OCI-LY3 (cell line): ENCODE measurements at regions not wholly inside any gene's neighbourhood (a gene's known extent, or its start where the extent isn't known, plus 50 kb on each side); places are given as distances from the start of the nearest gene placed in this dataset.
A peak's percentile ranks its signal among the peaks of the same experiment; 100 is the strongest.

Experiments used
- H2AFZ ChIP-seq: fragments of 200-600, 300-600 bp; shearing (Covaris generic); 2 replicates; pipeline ENCODE4 v1.6.0; 2014; ENCODE audit warnings: antibody characterized with exemption, low read depth, low read length
- H3K27ac ChIP-seq: fragments of 200-600, 300-600 bp; sonication (generic); 2 replicates; pipeline ENCODE4 v1.5.1; 2014; ENCODE audit warnings: mild to moderate bottlenecking, low read length, moderate library complexity, mixed read lengths
- H3K27me3 ChIP-seq: fragments of 200-600, 300-600 bp; sonication (generic); 2 replicates; pipeline ENCODE4 v1.6.1; 2014; ENCODE audit warnings: low read depth, low read length, mixed read lengths
- H3K36me3 ChIP-seq: fragments of 200-600, 300-600 bp; sonication (generic); replicated peaks from 2 replicates; pipeline ENCODE3; 2014; ENCODE audit warnings: low read depth, low read length, mixed read lengths
- H3K4me1 ChIP-seq: fragments of 300-600, 200-600 bp; sonication (generic); 2 replicates; pipeline ENCODE4 v1.6.1; 2014; ENCODE audit warnings: low read length, mixed read lengths
- H3K4me2 ChIP-seq: fragments of 200-600, 300-600 bp; sonication (generic); 2 replicates; pipeline ENCODE4 v1.6.1; 2014; ENCODE audit warnings: low read length, mixed read lengths
- H3K4me3 ChIP-seq: fragments of 300-600, 200-600 bp; sonication (generic); 2 replicates; pipeline ENCODE4 v1.5.1; 2014; ENCODE audit warnings: antibody characterized with exemption, mild to moderate bottlenecking, low read length, moderate library complexity
- H3K79me2 ChIP-seq: fragments of 300-600, 200-600 bp; shearing (Covaris generic); 2 replicates; pipeline ENCODE4 v1.6.1; 2014; ENCODE audit warnings: mild to moderate bottlenecking, low read length, mixed read lengths
- H3K9ac ChIP-seq: fragments of 300-600, 200-600 bp; shearing (Covaris generic); 2 replicates; pipeline ENCODE4 v1.6.0; 2014; ENCODE audit warnings: mild to moderate bottlenecking, low read length, moderate library complexity
- H3K9me3 ChIP-seq: fragments of 200-600, 300-600 bp; shearing (Covaris generic); 2 replicates; pipeline ENCODE4 v1.6.1; 2014; ENCODE audit warnings: low read length, mixed read lengths; ENCODE audit not compliant: insufficient read depth
- H4K20me1 ChIP-seq: fragments of 200-600, 300-600 bp; sonication (generic); 2 replicates; pipeline ENCODE4 v1.6.1; 2016; ENCODE audit warnings: low read length, mixed read lengths; ENCODE audit not compliant: insufficient read depth
- CTCF ChIP-seq: fragments of 200-600, 300-600 bp; sonication (generic); IDR thresholded peaks from 2 replicates; pipeline ENCODE4 v1.5.1; 2014; ENCODE audit warnings: antibody characterized with exemption, low read length, low read depth
- EZH2phosphoT487 ChIP-seq: fragments of 200-600 bp; shearing (Covaris generic); IDR thresholded peaks from 2 replicates; pipeline ENCODE4 v1.6.1; 2018; ENCODE audit warnings: antibody characterized with exemption, mixed run types, low read depth

GRCh38 chr12:127108360-127109215 is 1158.4 kb upstream of the TMEM132C start:
- TF ChIP-seq CTCF (peak; percentile 71), EZH2phosphoT487 (no peak)
- no peak overlapping the region for H3K4me3 ChIP-seq
- no peaks in the 10 kb centered on the region for H3K27me3 ChIP-seq
- H3K79me2 ChIP-seq = no peaks in the 10 kb centered on the region
- no peaks in the 10 kb centered on the region for H3K36me3 ChIP-seq
- no peak overlapping the region for H3K9ac ChIP-seq
- H3K9me3 ChIP-seq = no peaks in the 10 kb centered on the region
- no peak overlapping the region for H3K4me2 ChIP-seq
- H2AFZ ChIP-seq = no peak overlapping the region
- H4K20me1 ChIP-seq = no peaks in the 10 kb centered on the region
- no peaks in the 10 kb centered on the region for H3K4me1 ChIP-seq
- H3K27ac ChIP-seq = no peak overlapping the region

DNA sequence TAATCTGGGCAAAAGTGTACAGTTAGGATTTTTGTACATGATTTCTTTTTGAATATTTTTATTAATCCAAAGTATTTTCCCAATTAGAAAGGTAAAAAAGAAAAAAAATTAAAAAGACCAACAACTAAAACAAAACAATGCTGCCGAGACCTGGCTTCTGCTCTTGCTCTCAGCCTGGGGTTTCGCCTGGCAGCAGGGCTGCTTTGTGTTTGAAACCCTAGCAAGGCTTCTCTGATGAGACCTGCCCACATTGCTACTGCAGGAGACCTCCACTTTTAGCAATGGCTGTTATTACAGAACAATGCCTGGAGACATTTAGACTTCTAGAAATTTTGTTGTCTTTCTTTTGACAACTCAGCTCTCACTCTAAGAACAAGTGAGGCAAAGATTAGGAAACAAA is 1153.0 kb upstream of the TMEM132C start:
- H3K4me3 ChIP-seq = no peak overlapping the region
- no peaks in the 10 kb centered on the region for H3K9me3 ChIP-seq
- no peaks in the 10 kb centered on the region for H3K4me1 ChIP-seq
- no peak overlapping the region for H3K4me2 ChIP-seq
- H3K27me3 ChIP-seq = peaks cover 32% of the 10 kb centered on the region
- no peaks in the 10 kb centered on the region for H3K79me2 ChIP-seq
- H3K9ac ChIP-seq = no peak overlapping the region
- no peaks in the 10 kb centered on the region for H3K36me3 ChIP-seq
- no peak overlapping the region for H3K27ac ChIP-seq
- no peak overlapping the region for H2AFZ ChIP-seq
- no peak for TF ChIP-seq EZH2phosphoT487
- no peak for TF ChIP-seq CTCF
- no peaks in the 10 kb centered on the region for H4K20me1 ChIP-seq

GRCh38 chr12:127115468-127116035 is 1151.4 kb upstream of the TMEM132C start:
- peaks cover 32% of the 10 kb centered on the region for H3K27me3 ChIP-seq
- H3K4me2 ChIP-seq = no peak overlapping the region
- no peaks in the 10 kb centered on the region for H3K36me3 ChIP-seq
- no peak overlapping the region for H3K9ac ChIP-seq
- no peaks in the 10 kb centered on the region for H3K4me1 ChIP-seq
- H3K4me3 ChIP-seq = no peak overlapping the region
- H3K9me3 ChIP-seq = no peaks in the 10 kb centered on the region
- no peak overlapping the region for H3K27ac ChIP-seq
- H3K79me2 ChIP-seq = no peaks in the 10 kb centered on the region
- TF ChIP-seq CTCF = no peak
- TF ChIP-seq EZH2phosphoT487 = no peak
- no peaks in the 10 kb centered on the region for H4K20me1 ChIP-seq
- no peak overlapping the region for H2AFZ ChIP-seq

- Histone ChIP-seq H3K36me3 (no peaks in the 10 kb centered on the region), H3K9me3 (no peaks in the 10 kb centered on the region), H4K20me1 (no peaks in the 10 kb centered on the region), H3K4me2 (no peak overlapping the region), H3K4me3 (no peak overlapping the region), H3K27me3 (peaks cover 32% of the 10 kb centered on the region), H3K79me2 (no peaks in the 10 kb centered on the region), H2AFZ (no peak overlapping the region), H3K9ac (no peak overlapping the region), H3K4me1 (no peaks in the 10 kb centered on the region), H3K27ac (no peak overlapping the region)
- TF ChIP-seq CTCF (no peak), EZH2phosphoT487 (no peak)
These were observed 1148.7 kb upstream of the TMEM132C start for GRCh38 chr12:127118251-127118650.
